ENCODE measurements at regions not wholly inside any gene's neighbourhood (a gene's known extent, or its start where the extent isn't known, plus 50 kb on each side); places are given as distances from the start of the nearest gene placed in this dataset.
A peak's percentile ranks its signal among the peaks of the same experiment; 100 is the strongest.
"Not testable (repeated sequence)": the region's sequence is repeated elsewhere in the genome, so short reads cannot be mapped to it uniquely, and the experiment has no call there.

- no peak for DNase-seq
- Histone ChIP-seq H3K27ac (no peak overlapping the region), H3K9me3 (no peaks in the 10 kb centered on the region), H3K36me3 (ENCODE audit: low read depth, missing control alignments) (no peaks in the 10 kb centered on the region), H3K27me3 (no peaks in the 10 kb centered on the region), H3K4me3 (no peak overlapping the region), H3K4me1 (no peaks in the 10 kb centered on the region)
- intact Hi-C loops (cut with DNase I; ENCODE audit: low total_unique reads), result no loop called here
- no peak for TF ChIP-seq CTCF (IDR thresholded peaks at IDR 0.05)
- 69 to 76% methylated on average over 4 of the region's 4 CpGs for WGBS, 2 donors
Observed at GRCh38 chr5:71925608-71926091, 181.6 kb upstream of the MAP1B start.

- no peak overlapping the region for H3K27ac ChIP-seq
- H3K4me3 ChIP-seq, result no peak overlapping the region
- intact Hi-C loops (cut with DNase I; ENCODE audit: low total_unique reads), result no loop called here
- no peak for TF ChIP-seq POLR2A (IDR thresholded peaks at IDR 0.05)
- no peak for TF ChIP-seq CTCF (IDR thresholded peaks at IDR 0.05)
- H3K4me1 ChIP-seq, result peaks cover 3% of the 10 kb centered on the region
- no peaks in the 10 kb centered on the region for H3K9me3 ChIP-seq
- H3K36me3 ChIP-seq (ENCODE audit: low read depth, missing control alignments), result no peaks in the 10 kb centered on the region
- DNase-seq, result no peak
- WGBS, 2 donors, result 73 to 89% methylated on average over 3 of the region's 3 CpGs
- no peaks in the 10 kb centered on the region for H3K27me3 ChIP-seq
Observed at GRCh38 chr5:71929003-71929402, 178.3 kb upstream of the MAP1B start.

- intact Hi-C loops (cut with DNase I; ENCODE audit: low total_unique reads); H3K4me3 ChIP-seq; H3K9me3 ChIP-seq; H3K27ac ChIP-seq; H3K36me3 ChIP-seq (ENCODE audit: low read depth, missing control alignments); H3K4me1 ChIP-seq; H3K27me3 ChIP-seq; DNase-seq: not testable (repeated sequence)
Observed at GRCh38 chr5:71930554-71930953, 176.7 kb upstream of the MAP1B start.

GRCh38 chr5:71932131-71932654 lies 175.1 kb upstream of the MAP1B start:
- peaks cover 3% of the 10 kb centered on the region for H3K4me1 ChIP-seq
- H3K9me3 ChIP-seq, result no peaks in the 10 kb centered on the region
- no peak overlapping the region for H3K27ac ChIP-seq
- TF ChIP-seq CTCF (IDR thresholded peaks at IDR 0.05) (no peak), POLR2A (IDR thresholded peaks at IDR 0.05) (no peak)
- no peak for DNase-seq
- no peak overlapping the region for H3K4me3 ChIP-seq
- intact Hi-C loops (cut with DNase I; ENCODE audit: low total_unique reads), result no loop called here
- H3K27me3 ChIP-seq, result no peaks in the 10 kb centered on the region
- no peaks in the 10 kb centered on the region for H3K36me3 ChIP-seq (ENCODE audit: low read depth, missing control alignments)
- 68 to 75% methylated on average over 1 of the region's 1 CpG for WGBS, 2 donors

GRCh38 chr5:71932655-71933338 lies 174.5 kb upstream of the MAP1B start:
- 54 to 72% methylated on average over 8 of the region's 8 CpGs for WGBS, 2 donors
- no peaks in the 10 kb centered on the region for H3K27me3 ChIP-seq
- H3K4me1 ChIP-seq, result peaks cover 3% of the 10 kb centered on the region
- H3K27ac ChIP-seq, result no peak overlapping the region
- TF ChIP-seq CTCF (IDR thresholded peaks at IDR 0.05), result no peak
- TF ChIP-seq POLR2A (IDR thresholded peaks at IDR 0.05), result no peak
- H3K4me3 ChIP-seq, result no peak overlapping the region
- DNase-seq, result peak; percentile 21
- no peaks in the 10 kb centered on the region for H3K9me3 ChIP-seq
- intact Hi-C loops (cut with DNase I; ENCODE audit: low total_unique reads), result no loop called here
- no peaks in the 10 kb centered on the region for H3K36me3 ChIP-seq (ENCODE audit: low read depth, missing control alignments)

All from testis (tissue), 2 donors.